ENCODE measurements at regions not wholly inside any gene's neighbourhood (a gene's known extent, or its start where the extent isn't known, plus 50 kb on each side); places are given as distances from the start of the nearest gene placed in this dataset.

DNA sequence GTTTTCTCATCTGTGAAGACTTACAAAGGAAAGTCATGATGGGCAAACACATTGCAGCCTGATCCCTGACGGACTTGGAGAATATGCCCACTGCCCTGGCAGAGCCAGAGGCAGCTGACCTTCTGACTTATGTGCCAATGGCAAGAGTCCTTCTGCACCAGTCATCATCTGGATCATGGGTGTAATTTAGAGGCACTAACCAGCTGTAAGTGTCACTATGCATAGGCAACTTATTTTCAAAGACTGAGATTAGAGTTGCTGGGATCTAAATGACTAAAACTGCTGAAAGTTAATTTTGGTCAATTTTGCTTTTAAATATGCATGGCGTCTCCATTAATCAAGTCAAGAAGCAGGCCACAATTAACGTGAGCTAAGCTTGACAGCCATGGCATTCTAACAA is 261.2 kb downstream of the BCL11A start:
- TF ChIP-seq, protein P1, sequence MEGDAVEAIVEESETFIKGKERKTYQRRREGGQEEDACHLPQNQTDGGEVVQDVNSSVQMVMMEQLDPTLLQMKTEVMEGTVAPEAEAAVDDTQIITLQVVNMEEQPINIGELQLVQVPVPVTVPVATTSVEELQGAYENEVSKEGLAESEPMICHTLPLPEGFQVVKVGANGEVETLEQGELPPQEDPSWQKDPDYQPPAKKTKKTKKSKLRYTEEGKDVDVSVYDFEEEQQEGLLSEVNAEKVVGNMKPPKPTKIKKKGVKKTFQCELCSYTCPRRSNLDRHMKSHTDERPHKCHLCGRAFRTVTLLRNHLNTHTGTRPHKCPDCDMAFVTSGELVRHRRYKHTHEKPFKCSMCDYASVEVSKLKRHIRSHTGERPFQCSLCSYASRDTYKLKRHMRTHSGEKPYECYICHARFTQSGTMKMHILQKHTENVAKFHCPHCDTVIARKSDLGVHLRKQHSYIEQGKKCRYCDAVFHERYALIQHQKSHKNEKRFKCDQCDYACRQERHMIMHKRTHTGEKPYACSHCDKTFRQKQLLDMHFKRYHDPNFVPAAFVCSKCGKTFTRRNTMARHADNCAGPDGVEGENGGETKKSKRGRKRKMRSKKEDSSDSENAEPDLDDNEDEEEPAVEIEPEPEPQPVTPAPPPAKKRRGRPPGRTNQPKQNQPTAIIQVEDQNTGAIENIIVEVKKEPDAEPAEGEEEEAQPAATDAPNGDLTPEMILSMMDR (conservative IDR thresholded peaks at IDR 0.05; ENCODE audit: low read length), result no peak

DNA sequence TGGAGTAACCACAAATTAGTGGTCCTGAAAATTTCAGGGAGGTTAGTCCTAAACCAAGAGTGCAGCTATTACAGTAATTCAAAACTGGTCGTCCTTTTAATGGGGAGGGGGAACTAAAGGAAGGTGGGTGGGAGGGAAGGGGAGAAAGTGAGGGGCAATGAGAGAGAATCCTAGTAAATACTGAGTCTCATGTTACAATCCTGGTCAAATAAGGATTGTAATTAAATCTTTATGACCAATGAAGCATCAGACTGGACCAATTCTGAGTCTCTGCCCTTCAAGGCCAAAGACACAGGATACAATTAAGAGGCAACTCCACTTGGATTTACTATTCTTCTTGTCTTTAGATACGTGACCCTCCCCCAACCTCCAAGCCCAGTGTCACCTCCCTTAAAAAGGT is 262.9 kb downstream of the BCL11A start:
- TF ChIP-seq, protein P1 (conservative IDR thresholded peaks at IDR 0.05; ENCODE audit: low read length), result no peak
- DNase-seq (ENCODE audit: low read depth), result no peak
- H3K4me3 ChIP-seq (ENCODE audit: low read length), result no peak overlapping the region

More for the DNA sequence above, 261.2 kb downstream of the BCL11A start:
- DNase-seq (ENCODE audit: low read depth), result no peak
- no peak overlapping the region for H3K4me3 ChIP-seq (ENCODE audit: low read length)

DNA sequence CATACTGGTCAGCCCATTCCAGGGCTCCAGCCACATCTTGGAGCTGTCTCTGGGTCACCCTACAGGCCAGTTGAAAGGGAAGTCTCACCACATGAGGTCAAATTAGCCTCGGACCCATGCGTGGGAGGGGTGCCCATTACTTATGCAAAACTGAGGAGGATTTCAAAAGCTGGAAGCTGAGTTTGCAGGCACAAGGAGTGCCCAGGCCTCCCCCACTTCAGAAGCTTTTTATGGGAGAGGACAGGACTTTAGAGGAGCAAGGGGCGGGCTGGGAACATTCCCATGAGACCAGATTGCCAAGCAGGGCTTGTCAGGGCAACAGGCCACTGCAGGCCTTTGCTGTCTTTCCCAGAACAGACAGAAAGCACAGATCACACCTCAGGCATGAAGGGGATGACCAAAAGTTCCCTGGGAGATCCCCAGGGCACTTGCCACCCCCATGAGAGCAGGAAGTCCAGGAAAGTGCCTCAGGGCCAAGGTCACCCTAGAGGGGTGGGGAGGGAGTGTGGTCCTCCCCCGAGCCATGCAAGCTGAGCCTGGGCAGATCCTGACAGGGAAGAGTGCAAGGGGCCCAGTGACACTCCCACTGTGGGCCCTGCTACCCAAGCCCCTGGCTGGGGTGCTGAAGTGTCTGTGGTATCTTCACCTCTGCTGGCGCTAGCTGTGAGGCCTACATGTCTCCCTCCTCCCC is 267.7 kb downstream of the BCL11A start:
- H3K4me3 ChIP-seq (ENCODE audit: low read length), result no peak overlapping the region
- TF ChIP-seq, protein P1 (conservative IDR thresholded peaks at IDR 0.05; ENCODE audit: low read length), result no peak
- no peak for DNase-seq (ENCODE audit: low read depth)

DNA sequence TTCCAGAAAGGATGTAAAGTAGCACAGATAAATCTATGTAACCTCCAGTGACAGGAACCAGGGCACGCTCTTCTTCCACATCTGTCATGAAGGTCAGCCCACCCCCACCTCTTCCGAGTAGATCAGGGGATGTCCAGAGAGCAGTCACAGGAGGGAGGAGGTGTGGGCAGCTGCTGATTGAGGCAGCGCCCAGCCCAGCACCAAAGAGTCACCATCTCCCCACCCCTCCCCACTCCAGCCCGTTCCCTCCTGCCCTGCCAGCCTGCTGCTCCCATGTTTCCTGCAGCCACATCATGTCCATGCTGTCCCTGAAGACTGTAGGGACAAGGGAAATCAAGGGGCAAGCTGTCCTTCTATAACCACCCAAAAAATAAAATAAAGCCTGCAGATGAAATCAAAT is 269.8 kb downstream of the BCL11A start:
- H3K4me3 ChIP-seq (ENCODE audit: low read length), result no peak overlapping the region
- TF ChIP-seq, protein P1 (conservative IDR thresholded peaks at IDR 0.05; ENCODE audit: low read length), result no peak
- DNase-seq (ENCODE audit: low read depth), result no peak

DNA sequence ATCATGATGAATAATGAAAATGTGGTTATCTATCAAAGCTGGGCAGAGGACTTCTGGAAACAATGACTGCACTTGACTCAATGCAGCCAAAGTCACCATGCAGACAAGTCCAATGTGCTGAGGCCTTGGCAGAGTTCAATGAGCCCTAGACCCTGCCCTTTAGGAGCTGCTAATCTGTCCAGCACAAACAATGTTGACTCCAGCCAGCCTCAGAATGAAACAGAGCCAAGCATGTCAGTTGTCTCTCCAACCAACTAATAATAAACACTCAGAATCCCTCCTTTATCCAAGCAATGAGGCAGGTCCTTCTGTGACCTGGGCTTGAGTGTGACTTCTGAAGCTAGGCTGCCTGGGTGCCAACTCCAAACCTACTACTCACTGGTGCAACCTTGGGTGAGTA is 270.6 kb downstream of the BCL11A start:
- no peak overlapping the region for H3K4me3 ChIP-seq (ENCODE audit: low read length)
- DNase-seq (ENCODE audit: low read depth), result no peak
- TF ChIP-seq, protein P1 (conservative IDR thresholded peaks at IDR 0.05; ENCODE audit: low read length), result no peak

DNA sequence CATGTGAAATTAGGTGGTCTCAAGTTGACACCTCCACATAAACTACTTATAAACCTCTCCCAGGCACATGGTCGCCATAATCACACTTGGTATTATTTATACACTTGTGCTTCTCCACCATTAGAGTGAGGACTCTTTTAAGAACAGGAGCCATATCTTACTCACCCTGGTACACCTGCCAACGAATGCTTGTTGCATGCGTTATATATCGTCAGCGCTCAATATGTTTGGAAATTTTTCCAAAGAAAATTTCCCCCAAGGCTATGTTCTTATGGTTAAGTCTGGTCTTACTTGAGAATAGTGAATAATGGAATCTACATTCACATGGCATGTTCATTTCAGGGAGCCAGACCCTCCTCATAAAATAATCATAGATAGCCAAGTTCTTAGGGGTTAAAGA is 271.7 kb downstream of the BCL11A start:
- TF ChIP-seq, protein P1 (conservative IDR thresholded peaks at IDR 0.05; ENCODE audit: low read length), result no peak
- no peak for DNase-seq (ENCODE audit: low read depth)
- no peak overlapping the region for H3K4me3 ChIP-seq (ENCODE audit: low read length)

DNA sequence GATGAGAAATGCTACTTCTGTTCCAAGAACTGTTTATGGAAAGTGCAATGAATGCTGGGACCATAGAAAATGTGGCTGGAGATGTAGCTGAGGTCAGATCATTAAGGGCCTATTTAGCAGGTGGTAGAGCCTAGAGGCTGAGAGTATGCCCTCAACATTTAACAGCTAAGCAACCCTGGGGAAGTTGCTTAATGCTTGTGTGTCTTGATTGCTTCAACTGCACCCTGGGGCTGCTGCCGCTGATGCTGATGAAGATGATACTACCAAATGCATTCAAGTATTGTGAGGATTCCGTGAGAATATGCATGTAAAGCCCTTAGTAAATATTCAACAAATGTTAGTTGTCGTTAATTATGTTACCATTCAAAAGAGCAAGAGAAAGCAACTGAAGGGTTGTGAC is 273.2 kb downstream of the BCL11A start:
- TF ChIP-seq, protein P1 (conservative IDR thresholded peaks at IDR 0.05; ENCODE audit: low read length), result no peak
- no peak for DNase-seq (ENCODE audit: low read depth)
- H3K4me3 ChIP-seq (ENCODE audit: low read length), result no peak overlapping the region
